Mucosa of descending colon (tissue), 3 donors: ENCODE measurements at regions not wholly inside any gene's neighbourhood (a gene's known extent, or its start where the extent isn't known, plus 50 kb on each side); places are given as distances from the start of the nearest gene placed in this dataset.

ENCODE experiments used
- ATAC-seq: fragments of 200-7000 bp; cut with Tn5 transposase; one replicate; pipeline ENCODE4 v1.9.1; 2020; ENCODE audit warnings: mild to moderate bottlenecking, moderate library complexity
- DNase-seq, 3 donors: peaks; one replicate each; pipeline ENCODE4 v3.0.0-alpha.2; 2020
- H3K36me3 ChIP-seq: fragments of 200-600 bp; one replicate; pipeline ENCODE4 v1.8.0; 2021; ENCODE audit warnings: low read depth, mild to moderate bottlenecking
- H3K4me1 ChIP-seq: fragments of 200-600 bp; one replicate; pipeline ENCODE4 v1.8.0; 2021; ENCODE audit warnings: low read depth, mild to moderate bottlenecking
- H3K4me3 ChIP-seq: fragments of 200-600 bp; one replicate; pipeline ENCODE4 v1.8.0; 2021; ENCODE audit warnings: mild to moderate bottlenecking
- H3K9me3 ChIP-seq: fragments of 200-600 bp; one replicate; pipeline ENCODE4 v1.8.0; 2021; ENCODE audit warnings: mild to moderate bottlenecking
- intact Hi-C, 2 donors: fragments of 100-400 bp; cut with DNase I in 1 of 2; cut with micrococcal nuclease in 1 of 2; formaldehyde crosslinking; loops; one replicate each; pipeline versions ENCODE4 v1.11.0 to v1.11.1; 2022; cut with DNase I, micrococcal nuclease
- TF ChIP-seq, protein P1 (sequence below): fragments of 200-600 bp; IDR thresholded peaks from one replicate; pipeline ENCODE4 v1.8.0; 2022; ENCODE audit warnings: antibody characterized with exemption, mild to moderate bottlenecking
- donor health status: DM: no; HTN: no; CAD: no; lungs with moderate emphysema.
- donor health status: DM: no; HTN: no; CAD: no.
- donor health status: DM: no; HTN: yes; CAD: no.

DNA sequence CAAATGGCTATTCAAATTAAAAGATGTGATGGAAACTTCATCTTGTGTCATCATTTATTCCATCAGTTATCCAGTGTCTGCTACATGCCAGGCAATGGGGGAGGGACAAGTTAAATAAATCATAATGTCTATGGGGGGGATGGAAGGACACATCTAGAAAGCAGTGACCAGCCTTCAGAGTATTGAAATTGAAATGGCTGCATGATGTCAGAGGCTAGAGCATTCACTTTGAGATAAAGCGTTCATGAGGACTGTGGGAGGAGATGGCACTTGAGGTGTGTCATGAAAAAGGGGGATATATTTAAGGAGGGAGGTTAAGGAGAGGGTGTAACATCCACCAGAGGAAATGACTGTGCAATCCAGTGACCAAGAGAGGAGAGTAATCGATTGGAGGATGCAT lies 50.6 kb downstream of the SLIT2 start:
- Histone ChIP-seq H3K4me3 (no peak overlapping the region), H3K9me3 (no peaks in the 10 kb centered on the region), H3K36me3 (no peaks in the 10 kb centered on the region), H3K4me1 (no peaks in the 10 kb centered on the region)
- intact Hi-C loops = no loop called here
- no peak for ATAC-seq
- no peak for DNase-seq
- TF ChIP-seq, protein P1, sequence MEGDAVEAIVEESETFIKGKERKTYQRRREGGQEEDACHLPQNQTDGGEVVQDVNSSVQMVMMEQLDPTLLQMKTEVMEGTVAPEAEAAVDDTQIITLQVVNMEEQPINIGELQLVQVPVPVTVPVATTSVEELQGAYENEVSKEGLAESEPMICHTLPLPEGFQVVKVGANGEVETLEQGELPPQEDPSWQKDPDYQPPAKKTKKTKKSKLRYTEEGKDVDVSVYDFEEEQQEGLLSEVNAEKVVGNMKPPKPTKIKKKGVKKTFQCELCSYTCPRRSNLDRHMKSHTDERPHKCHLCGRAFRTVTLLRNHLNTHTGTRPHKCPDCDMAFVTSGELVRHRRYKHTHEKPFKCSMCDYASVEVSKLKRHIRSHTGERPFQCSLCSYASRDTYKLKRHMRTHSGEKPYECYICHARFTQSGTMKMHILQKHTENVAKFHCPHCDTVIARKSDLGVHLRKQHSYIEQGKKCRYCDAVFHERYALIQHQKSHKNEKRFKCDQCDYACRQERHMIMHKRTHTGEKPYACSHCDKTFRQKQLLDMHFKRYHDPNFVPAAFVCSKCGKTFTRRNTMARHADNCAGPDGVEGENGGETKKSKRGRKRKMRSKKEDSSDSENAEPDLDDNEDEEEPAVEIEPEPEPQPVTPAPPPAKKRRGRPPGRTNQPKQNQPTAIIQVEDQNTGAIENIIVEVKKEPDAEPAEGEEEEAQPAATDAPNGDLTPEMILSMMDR = no peak

DNA sequence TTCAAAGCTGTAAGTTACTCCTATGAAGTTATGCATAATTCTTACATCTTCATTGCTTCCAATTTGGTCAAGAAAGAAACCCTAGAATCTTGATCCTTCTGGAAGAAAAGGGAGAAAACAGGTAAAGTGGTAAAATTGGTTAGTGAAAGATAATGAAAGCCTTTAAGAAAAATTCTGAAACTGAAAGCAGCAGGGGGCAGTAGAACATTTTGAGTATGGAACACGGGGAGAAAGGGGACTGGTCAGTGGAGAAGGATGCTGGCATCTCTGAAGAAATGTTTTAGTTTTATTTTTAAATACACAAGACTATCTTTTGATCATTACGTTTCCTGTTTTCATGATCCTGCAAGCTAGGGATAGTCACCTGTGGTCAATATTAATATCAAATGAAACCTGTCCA lies 54.3 kb downstream of the SLIT2 start:
- H3K4me3 ChIP-seq = no peak overlapping the region
- H3K4me1 ChIP-seq = no peaks in the 10 kb centered on the region
- intact Hi-C loops = no loop called here
- H3K36me3 ChIP-seq = no peaks in the 10 kb centered on the region
- no peaks in the 10 kb centered on the region for H3K9me3 ChIP-seq
- TF ChIP-seq, protein P1 = no peak
- ATAC-seq (no peak), DNase-seq (no peak)

DNA sequence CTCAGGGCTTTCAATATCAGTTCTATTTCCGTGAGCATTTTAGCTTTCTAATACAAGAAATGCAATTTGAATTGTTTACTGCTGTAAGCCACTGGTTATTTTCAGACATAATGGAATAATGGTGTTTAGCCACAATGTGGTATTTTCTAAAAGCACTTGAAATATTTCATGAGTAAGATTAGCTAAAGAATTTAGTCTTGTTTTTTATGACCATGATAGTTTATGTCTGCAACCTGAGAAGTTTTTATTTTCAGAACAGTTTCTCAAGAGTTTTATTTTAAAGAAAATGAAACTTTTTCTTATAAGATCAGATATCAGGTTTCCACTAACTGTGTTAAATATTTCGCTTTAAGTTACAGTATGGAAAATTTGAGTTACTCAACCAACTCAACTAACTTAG lies 60.2 kb downstream of the SLIT2 start:
- intact Hi-C loops = no loop called here
- H3K4me1 ChIP-seq = no peaks in the 10 kb centered on the region
- TF ChIP-seq, protein P1 = no peak
- H3K36me3 ChIP-seq = no peaks in the 10 kb centered on the region
- no peak for DNase-seq
- no peak overlapping the region for H3K4me3 ChIP-seq
- no peaks in the 10 kb centered on the region for H3K9me3 ChIP-seq
- ATAC-seq = no peak

DNA sequence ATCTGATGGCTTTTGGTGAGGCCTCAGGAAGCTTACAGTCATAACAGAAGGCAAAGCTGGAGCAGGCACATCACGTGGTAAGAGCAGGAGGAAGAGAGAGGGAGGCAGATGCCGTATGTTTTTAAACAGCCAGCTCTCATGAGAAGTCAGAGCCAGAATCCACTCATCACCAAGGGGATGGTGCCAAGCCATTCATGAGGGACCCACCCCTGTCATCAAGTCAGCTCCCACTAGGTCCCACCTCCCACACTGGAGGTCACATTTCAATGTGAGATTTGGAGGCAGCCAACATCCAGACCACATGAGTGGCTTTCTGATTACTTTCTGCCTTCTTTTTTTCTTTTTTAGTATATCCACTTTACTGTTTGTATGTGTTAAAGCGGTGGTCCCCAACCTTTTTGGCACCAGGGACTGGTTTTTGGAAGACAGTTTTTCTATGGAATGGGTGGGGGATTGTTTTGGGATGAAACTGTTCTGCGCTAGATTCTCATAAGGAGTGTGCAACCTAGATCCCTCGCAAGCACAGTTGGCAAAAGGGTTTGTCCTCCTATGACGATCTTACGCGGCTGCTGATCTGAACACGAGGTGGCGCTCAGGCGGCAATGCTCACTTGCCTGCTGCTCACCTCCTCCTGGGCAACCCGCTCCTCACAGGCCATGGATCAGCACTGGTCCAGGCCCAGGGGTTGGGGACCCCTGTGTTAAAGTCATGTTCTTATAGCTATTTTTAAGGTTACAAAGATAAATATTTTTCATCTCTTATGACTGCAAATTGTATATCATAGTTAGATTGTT lies 61.7 kb downstream of the SLIT2 start:
- TF ChIP-seq, protein P1 = no peak
- no peaks in the 10 kb centered on the region for H3K36me3 ChIP-seq
- DNase-seq (peak in 2 of 3 donors; percentile 21 to 34), ATAC-seq (peak; percentile 39)
- H3K4me3 ChIP-seq = no peak overlapping the region
- intact Hi-C loops = no loop called here
- H3K9me3 ChIP-seq = no peaks in the 10 kb centered on the region
- no peaks in the 10 kb centered on the region for H3K4me1 ChIP-seq

DNA sequence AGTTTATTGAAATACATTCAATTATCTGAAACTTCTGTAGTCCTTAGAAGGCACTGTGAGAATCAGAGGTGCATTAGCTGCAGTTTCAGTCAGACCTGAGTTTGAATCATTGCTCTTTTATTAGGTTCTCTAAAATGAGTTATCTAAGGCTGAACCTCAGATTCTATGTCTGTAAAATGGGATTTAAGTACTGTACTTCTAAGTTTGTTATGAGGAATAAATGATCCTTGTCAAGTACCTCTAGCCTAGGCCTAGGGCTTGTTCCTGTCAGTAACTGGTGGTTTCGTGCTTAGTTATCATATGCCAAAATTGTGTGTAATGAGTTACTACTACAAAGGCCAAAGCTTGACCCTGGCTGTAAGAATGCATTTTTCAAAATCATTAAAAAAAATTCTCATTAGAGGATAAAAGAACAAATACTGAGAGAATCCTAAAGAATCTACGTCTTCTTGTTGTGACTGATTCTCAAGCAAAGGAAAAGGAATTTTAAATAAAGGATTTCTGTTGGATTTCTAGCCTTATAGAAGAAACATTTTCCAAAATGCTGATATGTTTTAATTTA lies 65.8 kb downstream of the SLIT2 start:
- Histone ChIP-seq H3K36me3 (no peaks in the 10 kb centered on the region), H3K9me3 (no peaks in the 10 kb centered on the region), H3K4me1 (no peaks in the 10 kb centered on the region), H3K4me3 (no peak overlapping the region)
- TF ChIP-seq, protein P1 = no peak
- DNase-seq = no peak
- ATAC-seq = no peak
- intact Hi-C loops = no loop called here
